HG02840 (cell line): ENCODE measurements at regions not wholly inside any gene's neighbourhood (a gene's known extent, or its start where the extent isn't known, plus 50 kb on each side); places are given as distances from the start of the nearest gene placed in this dataset.

Experiments
- ATAC-seq: cut with Tn5 transposase; IDR thresholded peaks from one replicate; pipeline ENCODE4 v1.9.1; 2021; ENCODE audit warnings: mild to moderate bottlenecking, moderate library complexity, moderate number of reproducible peaks; ENCODE audit not compliant: unreplicated experiment, low FRiP score

DNA sequence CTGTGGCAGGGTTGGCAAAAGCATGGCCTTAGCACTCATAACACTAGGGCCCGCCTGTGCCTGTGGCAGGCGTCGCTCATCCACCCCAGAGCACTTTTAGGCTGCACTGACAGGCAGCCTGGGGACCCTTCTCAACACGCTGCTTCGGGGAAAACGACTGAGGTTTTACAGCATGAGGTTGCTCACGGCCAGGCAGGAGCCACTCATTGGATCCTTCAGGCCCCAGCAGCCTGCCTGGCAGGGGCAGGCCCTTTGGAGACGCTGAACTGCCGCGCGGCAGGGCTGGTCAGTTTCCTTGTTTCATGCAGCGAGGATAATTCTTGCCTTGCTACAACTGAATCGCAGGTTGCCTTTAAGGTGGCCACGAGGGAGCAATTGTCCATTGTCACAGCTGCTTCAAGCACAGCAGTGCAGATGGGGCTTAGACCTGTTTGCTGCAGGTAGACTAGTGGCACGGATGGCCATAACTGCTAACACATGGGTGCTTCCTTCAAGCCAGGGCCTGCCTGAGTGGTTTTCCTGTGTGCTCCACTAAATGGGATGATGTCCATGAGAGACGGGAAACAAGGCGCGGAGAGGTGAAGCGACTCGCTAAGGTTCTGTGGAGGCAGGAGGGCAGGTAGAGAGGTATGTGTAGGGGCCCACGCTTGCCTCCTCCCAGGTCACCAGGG lies 49.9 kb upstream of the HS6ST1 start:
- ATAC-seq, result no peak

DNA sequence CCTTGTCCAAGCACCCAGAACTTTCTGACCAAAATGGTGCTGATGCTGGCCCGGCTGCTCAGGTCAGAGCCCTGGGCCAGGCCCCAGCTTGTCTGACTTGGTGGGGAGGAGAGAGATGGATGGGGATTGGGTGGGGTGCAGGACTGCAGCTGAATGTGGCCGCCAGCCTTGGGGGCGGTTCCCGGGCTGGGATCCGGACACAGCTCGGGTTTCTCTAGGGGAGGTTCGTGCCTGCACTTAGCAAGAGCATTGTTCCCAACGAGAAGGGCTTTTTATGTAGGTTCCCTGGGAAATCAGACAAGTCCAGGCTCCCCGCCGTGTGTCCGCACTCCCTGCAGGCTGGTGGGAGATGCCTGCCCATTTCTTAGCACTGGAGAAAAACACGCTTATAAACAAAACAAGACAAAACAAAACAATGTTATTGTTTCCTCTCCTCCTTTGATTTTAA lies 50.5 kb upstream of the HS6ST1 start:
- ATAC-seq, result no peak

DNA sequence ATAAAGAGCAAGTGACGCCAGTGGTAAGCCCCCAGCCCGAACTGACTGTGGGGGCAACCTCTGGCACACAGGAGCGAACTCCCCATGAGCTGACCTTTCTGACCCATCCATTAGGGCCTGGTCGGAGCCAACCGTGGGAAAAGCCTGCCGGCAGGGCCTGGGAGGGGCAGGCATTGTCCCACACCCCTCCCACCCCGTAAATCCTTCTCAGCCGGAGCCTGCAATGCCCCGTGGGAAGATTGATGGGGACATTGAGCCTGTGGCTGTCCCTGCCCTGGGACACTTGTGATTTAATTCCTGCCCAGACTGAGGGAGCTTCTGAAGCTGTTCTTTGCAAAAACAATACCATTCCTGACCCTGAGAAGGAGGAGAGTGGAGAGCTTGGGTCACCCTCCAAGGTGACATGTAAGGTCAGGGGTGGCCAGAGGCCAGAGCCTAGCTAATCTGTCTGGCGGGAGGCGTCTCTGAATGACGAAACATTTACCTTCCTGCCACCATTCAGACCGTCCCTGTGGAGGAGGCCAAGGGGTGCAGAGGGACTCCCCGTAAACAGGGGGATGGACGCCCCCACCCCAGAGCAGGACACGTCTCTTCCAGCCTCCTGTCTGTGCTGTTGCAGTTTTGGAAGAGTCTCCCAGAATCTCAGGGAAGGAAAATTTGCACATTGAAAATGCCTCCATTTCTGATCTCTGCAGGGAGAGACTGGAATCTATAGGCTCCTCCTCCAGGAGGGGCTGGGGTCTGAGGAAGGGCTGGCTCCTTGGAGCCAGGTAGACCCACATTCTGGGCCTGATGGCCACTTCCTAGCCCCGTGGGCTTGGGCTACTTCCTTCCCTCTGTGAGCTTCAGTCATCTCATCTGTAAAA lies 51.2 kb upstream of the HS6ST1 start:
- no peak for ATAC-seq

GRCh38 chr2:128370468-128371247 lies 52.0 kb upstream of the HS6ST1 start:
- no peak for ATAC-seq

DNA sequence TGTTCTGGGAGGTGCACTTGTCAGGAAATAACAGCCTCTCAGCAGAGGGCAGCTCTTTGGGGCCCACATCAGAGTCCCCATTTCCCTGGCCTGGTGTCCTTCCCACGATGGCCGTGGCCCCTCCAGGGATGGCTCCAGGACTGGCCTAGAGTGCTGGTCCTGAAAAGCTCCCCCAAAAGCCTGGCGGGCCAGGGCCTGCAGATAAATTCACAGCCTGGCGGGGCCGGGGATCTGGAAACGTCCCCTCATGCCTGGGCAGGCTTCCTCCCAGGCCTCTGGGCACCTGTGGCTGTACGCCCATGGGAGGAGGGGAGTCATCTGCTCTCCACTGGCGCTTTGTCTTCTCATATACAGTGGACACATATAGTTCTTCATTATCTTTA lies 52.6 kb upstream of the HS6ST1 start:
- no peak for ATAC-seq

DNA sequence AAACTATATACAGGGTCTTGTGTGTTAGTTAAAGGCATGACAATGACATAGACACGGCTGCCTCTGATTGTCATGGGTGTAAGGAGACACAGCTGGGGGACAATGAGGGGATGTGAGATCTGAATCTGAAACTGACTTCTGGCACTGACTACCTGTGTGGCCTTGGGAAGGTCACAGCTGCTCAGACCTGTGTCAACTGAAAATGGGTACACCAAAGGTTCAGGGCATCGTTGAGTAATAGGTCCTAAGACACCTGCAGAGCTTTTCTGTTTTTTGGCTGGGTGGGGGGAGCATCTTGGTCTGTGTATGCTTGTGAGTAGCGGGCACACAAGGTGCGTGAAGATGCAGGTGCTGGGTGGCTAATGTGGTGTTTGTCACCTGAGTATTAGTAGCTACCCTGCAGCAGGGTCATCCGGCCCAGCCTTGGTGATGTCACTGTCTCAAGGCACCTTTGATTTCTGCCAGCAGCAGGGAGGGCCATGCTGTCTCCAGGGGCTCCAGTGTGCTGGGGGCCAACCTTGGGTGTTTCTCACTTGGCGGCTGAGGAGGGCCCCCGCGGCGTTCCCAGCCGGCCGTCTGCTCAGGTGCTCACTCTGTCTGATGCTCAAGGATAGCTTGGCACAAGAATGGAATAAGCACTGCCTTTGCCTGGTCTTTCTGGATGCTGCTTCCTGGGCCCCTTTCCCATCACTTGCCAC lies 53.1 kb upstream of the HS6ST1 start:
- no peak for ATAC-seq

DNA sequence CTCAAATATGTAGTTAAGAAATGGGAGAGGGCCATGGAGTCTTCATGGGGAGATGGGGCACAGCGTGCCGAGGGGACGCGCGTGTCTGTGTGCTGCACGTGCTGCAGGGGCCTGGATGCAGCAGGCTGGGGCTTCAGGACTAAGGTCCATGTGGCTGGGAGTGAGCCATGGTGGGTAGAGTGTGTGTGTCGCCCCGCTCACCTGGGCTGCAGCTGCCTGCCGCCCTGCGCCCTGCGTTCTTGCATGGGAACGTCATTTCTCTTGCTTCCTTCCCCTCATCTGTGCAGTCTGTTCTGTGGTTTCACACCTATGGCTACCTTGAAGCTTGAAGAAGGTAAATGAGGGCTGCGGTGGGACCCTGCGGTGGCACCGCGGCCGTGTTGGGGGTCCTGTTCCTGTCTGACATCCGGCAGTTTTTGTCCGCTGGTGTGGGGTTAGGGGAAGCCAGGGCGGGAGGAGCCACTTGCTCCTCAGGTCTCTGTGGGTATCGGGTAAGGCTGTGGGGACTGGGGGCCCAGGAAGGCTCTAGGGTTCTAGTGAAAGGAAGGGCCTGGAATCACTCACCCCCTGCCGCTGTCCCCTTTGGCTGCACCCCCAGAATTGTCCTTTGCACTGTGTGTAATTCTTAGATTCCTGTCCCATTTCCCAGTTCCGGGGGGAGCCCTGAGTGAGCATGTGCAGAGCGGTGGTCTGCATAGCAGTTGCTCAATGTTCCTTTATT lies 54.1 kb upstream of the HS6ST1 start:
- ATAC-seq, result no peak

- ATAC-seq, result no peak
These were observed 54.9 kb upstream of the HS6ST1 start for GRCh38 chr2:128373451-128374000.

DNA sequence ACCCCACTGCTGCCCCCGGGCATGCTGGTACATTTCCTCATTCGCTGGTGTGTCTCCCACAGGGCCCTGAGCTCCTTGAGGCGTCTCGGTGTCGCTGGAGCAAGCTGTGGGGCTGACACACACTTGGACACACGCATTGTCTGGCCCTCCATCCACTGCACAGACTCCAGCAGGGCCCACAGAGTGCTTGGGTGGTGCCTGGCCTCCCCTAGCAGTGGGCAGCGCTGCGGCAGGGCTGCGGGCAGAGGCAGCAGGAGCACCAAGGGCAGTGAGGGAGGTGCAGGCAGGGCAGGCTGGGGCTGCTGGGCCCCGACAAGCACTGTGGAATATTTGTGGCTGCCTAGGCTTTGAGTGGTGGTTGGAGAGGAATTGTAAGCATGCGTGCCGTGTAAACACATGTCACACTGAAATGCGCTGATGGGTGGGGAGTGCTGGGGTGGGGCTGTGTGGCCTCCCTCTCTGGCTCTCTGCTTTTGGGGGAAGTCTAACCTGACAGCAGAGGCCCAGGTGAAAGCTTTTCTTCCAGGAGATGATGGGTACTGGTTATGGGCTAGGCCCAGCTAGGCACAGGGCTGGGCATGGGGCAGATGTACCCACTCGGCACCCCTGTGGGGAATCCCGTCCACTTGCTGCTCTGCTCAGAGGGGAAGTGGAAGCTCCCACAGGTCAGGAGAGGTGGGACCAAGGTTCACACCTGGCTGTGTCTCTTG lies 55.5 kb upstream of the HS6ST1 start:
- no peak for ATAC-seq

DNA sequence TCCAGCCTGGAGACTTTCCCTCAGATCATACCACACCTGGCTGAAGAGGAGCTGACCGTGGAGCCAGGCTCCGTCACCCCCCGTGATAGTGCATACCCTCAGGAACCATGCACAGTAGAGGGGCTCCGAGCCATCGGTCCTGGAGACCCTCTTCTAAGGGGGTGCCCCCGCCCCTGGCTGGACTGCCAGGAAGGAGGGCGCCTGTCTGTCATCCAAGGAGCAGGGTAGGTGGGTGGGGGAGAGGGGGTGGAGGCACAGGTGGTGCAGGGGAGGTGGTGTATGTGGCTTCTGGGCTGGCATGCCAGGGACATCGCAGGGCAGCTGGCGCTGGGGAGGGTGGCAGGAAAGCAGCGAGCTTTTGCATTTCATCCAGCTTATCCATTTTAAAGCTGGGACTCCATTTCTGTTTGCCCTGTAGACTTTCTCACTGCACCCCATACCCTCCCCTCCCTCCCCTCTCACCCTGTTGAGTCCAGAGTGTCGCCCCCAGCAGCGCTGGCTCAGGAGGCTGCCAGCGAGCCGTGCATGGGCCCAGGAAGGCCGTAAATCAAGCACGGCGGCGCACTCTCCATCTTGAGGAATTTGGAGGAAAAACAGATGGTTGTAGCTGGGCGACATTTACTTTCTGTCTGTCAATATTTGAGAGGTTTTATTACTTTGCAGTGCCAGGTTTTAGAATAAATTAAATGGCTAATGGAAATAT lies 56.2 kb upstream of the HS6ST1 start:
- ATAC-seq, result no peak

- ATAC-seq, result no peak
These were observed 56.8 kb upstream of the HS6ST1 start for GRCh38 chr2:128375454-128375853.

DNA sequence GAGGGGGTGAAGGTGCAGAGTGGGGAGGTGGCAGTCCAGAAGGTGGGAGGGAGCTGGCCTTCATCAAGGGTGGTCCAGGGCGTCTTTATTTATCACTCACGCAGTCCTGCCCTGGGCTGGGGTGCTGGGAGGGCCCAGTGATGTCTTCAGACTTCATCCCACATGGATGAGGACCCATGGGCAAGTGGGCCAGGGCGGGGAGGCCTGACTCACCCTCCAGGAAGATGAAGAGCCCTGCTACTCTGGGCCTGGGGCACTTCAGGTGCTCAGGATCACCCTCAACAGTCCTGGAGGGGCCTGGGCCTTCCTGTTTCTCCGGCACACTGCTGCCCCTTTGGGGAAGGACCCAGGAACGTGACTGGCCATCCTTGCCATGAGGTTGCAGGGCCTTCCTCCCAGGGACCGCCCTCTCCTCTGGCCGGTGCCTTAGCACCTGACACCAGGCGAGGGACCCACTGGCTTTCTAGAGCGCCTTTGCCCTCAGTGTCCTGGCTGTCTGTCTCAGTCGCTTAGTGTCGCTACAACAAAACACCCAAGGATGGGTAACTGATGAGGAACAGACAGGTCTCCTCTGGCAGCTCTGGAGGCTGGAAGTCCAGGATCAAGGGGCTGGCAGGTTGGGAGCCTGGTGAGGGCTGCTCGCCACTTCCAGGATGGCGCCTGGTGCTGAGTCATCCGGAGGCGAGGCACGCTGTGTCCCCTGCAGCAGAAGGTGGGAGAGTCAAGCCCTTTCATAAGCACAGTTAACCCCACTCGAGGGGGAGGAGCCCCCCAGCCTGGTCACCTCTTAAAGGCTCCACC lies 57.8 kb upstream of the HS6ST1 start:
- ATAC-seq, result no peak

DNA sequence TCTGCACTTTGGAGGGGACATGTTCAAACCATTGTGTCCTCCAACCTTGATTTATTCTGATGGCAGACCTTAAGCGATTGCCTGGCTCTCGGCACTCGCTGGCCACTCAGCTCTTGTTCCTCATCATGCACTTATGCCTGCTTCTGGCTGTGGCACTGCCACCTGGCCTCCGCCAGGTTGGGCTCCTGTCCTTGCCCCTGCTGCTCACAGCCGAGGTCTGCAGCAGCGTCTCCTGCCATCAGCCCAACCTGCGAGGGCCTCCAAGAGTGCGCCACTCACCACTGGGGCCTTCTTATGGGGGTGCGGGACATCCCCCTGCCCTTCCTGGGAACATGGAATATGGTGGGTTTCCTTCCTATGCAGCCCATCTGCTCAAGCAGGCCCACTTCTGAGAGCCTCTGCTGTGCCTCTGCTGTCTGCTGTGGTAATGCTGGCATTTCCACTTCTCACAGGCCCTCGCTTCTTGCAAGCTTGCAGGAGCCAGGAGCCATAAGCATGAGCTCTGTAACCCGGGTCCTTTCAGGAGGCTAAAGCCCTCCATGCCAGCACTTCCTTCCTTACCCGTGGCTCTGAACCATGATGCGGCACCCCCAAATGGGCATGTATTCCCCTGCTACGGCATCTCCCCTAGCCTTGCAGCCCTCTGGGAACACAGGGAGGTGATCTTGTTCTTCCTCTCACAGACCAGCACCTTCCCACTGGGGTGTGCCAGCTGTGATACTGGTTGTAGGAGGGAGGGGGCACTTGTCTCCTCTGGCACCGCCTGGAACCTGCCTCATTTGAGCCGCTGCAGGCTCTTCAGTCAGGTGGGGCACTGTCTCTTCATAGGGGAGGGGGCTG lies 58.6 kb upstream of the HS6ST1 start:
- no peak for ATAC-seq

GRCh38 chr2:128378231-128379020 lies 59.8 kb upstream of the HS6ST1 start:
- ATAC-seq, result no peak

GRCh38 chr2:128379021-128380015 lies 60.6 kb upstream of the HS6ST1 start:
- ATAC-seq, result no peak
